NCI-H187 treated with DMSO at 0.1 percent for 48 hours (cell line): ENCODE measurements at regions not wholly inside any gene's neighbourhood (a gene's known extent, or its start where the extent isn't known, plus 50 kb on each side); places are given as distances from the start of the nearest gene placed in this dataset.

Experiments used
- DNase-seq: peaks from one replicate; lab custom pipeline; 2025; lab: John Stamatoyannopoulos, UW

- no peak for DNase-seq
Observed at GRCh38 chr3:22476976-22477375, 726.0 kb upstream of the ZNF385D start.

- no peak for DNase-seq
Observed at GRCh38 chr3:22485954-22486353, 717.2 kb upstream of the UBE2E2 start.

GRCh38 chr3:22490747-22491146 lies 712.4 kb upstream of the UBE2E2 start:
- DNase-seq, result no peak

GRCh38 chr3:22491344-22491743 lies 711.8 kb upstream of the UBE2E2 start:
- DNase-seq, result no peak

- DNase-seq, result no peak
Observed at GRCh38 chr3:22492342-22492741, 710.8 kb upstream of the UBE2E2 start.

- DNase-seq, result no peak
Observed at GRCh38 chr3:22495241-22495640, 707.9 kb upstream of the UBE2E2 start.

- DNase-seq, result no peak
Observed at GRCh38 chr3:22495791-22496190, 707.3 kb upstream of the UBE2E2 start.

GRCh38 chr3:22496641-22497040 lies 706.5 kb upstream of the UBE2E2 start:
- DNase-seq, result no peak

- DNase-seq, result no peak
Observed at GRCh38 chr3:22506871-22507270, 696.3 kb upstream of the UBE2E2 start.

GRCh38 chr3:22507709-22508108 lies 695.4 kb upstream of the UBE2E2 start:
- DNase-seq, result no peak

- no peak for DNase-seq
Observed at GRCh38 chr3:22523925-22524324, 679.2 kb upstream of the UBE2E2 start.

- DNase-seq, result no peak
Observed at GRCh38 chr3:22526266-22526837, 676.8 kb upstream of the UBE2E2 start.

- DNase-seq, result no peak
Observed at GRCh38 chr3:22536541-22536940, 666.6 kb upstream of the UBE2E2 start.

- no peak for DNase-seq
Observed at GRCh38 chr3:22537560-22537959, 665.6 kb upstream of the UBE2E2 start.

- no peak for DNase-seq
Observed at GRCh38 chr3:22542311-22542710, 660.8 kb upstream of the UBE2E2 start.

GRCh38 chr3:22555753-22556435 lies 647.2 kb upstream of the UBE2E2 start:
- peak; percentile 61 for DNase-seq

- no peak for DNase-seq
Observed at GRCh38 chr3:22565393-22565792, 637.7 kb upstream of the UBE2E2 start.

- no peak for DNase-seq
Observed at GRCh38 chr3:22568285-22568684, 634.8 kb upstream of the UBE2E2 start.

- no peak for DNase-seq
Observed at GRCh38 chr3:22569570-22569969, 633.6 kb upstream of the UBE2E2 start.

- no peak for DNase-seq
Observed at GRCh38 chr3:22581007-22581406, 622.1 kb upstream of the UBE2E2 start.

GRCh38 chr3:22582266-22582665 lies 620.9 kb upstream of the UBE2E2 start:
- DNase-seq, result no peak

GRCh38 chr3:22585504-22585903 lies 617.6 kb upstream of the UBE2E2 start:
- DNase-seq, result no peak

GRCh38 chr3:22585911-22586310 lies 617.2 kb upstream of the UBE2E2 start:
- DNase-seq, result no peak

GRCh38 chr3:22587446-22587845 lies 615.7 kb upstream of the UBE2E2 start:
- no peak for DNase-seq
